ENCODE measurements at regions not wholly inside any gene's neighbourhood (a gene's known extent, or its start where the extent isn't known, plus 50 kb on each side); places are given as distances from the start of the nearest gene placed in this dataset.

DNA sequence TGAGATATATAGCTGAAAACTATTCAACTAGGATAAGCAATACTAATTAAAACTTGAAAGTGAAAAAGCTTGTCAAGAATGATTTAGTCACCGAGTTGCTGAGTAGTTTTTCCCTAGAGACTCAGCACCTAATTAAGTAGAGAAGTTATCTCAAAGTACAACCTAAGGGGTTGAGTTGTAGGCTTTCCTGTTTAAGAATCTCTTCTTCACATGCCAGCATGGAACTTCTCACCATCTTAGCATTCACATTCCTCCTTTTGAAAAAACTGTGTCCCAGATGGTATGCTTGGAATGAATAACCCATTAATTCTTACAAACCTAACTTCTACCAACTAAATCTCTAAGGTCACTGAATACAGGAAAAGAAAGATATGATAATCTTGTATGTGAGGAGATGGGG lies 303.3 kb upstream of the ZC3H12C start:
- no peak overlapping the region for H3K9ac ChIP-seq (ENCODE audit: low read length)
- H2AFZ ChIP-seq (ENCODE audit: low read depth, low read length): no peak overlapping the region
- WGBS: 60% methylated on average over 1 of the region's 1 CpG
- H2BK5ac ChIP-seq (ENCODE audit: low read depth, low read length, poor library complexity, severe bottlenecking): no peak overlapping the region
- H3K27me3 ChIP-seq (ENCODE audit: control insufficient read depth in 1 of 2, insufficient read depth in 1 of 2, low read length in 2 of 2): no peaks in the 10 kb centered on the region
- peak overlapping the region; percentile 55 for H3K27ac ChIP-seq (ENCODE audit: low read length, poor library complexity, severe bottlenecking)
- H2BK15ac ChIP-seq (ENCODE audit: low read depth, poor library complexity, severe bottlenecking): no peak overlapping the region
- H3K4ac ChIP-seq (ENCODE audit: low read depth in 1 of 2, low read length in 2 of 2): no peak overlapping the region
- no peaks in the 10 kb centered on the region for H3K36me3 ChIP-seq (ENCODE audit: control insufficient read depth in 1 of 2, insufficient read depth in 2 of 2, low read depth in 1 of 2, low read length in 2 of 2)
- H3K4me1 ChIP-seq (ENCODE audit: control insufficient read depth, insufficient read depth, low read depth, low read length): no peaks in the 10 kb centered on the region
- no peak overlapping the region for H2BK12ac ChIP-seq (ENCODE audit: low read length in 2 of 2)
- no peak overlapping the region for H4K91ac ChIP-seq (ENCODE audit: low read length)
- no peak overlapping the region for H3K4me3 ChIP-seq (ENCODE audit: insufficient read depth in 1 of 2, low read depth in 1 of 2, low read length in 2 of 2)
- no peak overlapping the region for H2AK5ac ChIP-seq (ENCODE audit: low read length, severe bottlenecking)
- H2BK120ac ChIP-seq (ENCODE audit: low read depth, low read length): no peak overlapping the region
- H3K14ac ChIP-seq (ENCODE audit: low read length in 2 of 2): no peak overlapping the region
- no peak overlapping the region for H4K8ac ChIP-seq (ENCODE audit: low read length)
- H3K18ac ChIP-seq (ENCODE audit: low read depth in 1 of 2, low read length in 2 of 2): no peak overlapping the region
- no peak overlapping the region for H3K4me2 ChIP-seq (ENCODE audit: low read length, poor library complexity, severe bottlenecking)
- no peaks in the 10 kb centered on the region for H3K79me1 ChIP-seq (replicated peaks; ENCODE audit: low read length, poor library complexity, severe bottlenecking)
- no peak overlapping the region for H3K23ac ChIP-seq (ENCODE audit: low read length in 2 of 2)
- no peak for DNase-seq
- H3K9me3 ChIP-seq (ENCODE audit: control insufficient read depth, low read length): no peaks in the 10 kb centered on the region

DNA sequence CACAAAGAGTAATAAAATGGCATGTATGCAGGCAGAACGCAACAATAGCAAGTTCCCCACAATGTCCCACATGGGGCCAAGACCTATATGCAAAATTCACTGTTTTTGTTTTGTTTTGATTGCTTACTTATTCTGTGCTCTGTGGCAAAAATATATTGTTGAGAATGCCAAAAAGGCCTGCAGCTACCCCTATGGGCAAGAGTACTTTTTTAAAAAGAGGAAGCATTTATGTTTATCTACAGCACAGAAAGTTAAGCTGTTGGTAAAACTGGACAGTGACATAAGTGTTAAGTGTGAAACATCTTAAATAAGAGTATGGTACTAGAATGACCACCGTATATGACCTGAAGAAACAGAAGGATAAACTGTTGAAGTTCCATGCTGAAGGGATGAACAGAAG lies 301.9 kb upstream of the ZC3H12C start:
- Histone ChIP-seq H3K4ac (ENCODE audit: low read depth in 1 of 2, low read length in 2 of 2) (no peak overlapping the region), H4K8ac (ENCODE audit: low read length) (no peak overlapping the region), H2AFZ (ENCODE audit: low read depth, low read length) (no peak overlapping the region), H3K27me3 (ENCODE audit: control insufficient read depth in 1 of 2, insufficient read depth in 1 of 2, low read length in 2 of 2) (no peaks in the 10 kb centered on the region), H3K27ac (ENCODE audit: low read length, poor library complexity, severe bottlenecking) (no peak overlapping the region), H2AK5ac (ENCODE audit: low read length, severe bottlenecking) (peak overlapping the region; percentile 91), H2BK120ac (ENCODE audit: low read depth, low read length) (no peak overlapping the region), H3K4me2 (ENCODE audit: low read length, poor library complexity, severe bottlenecking) (no peak overlapping the region), H3K14ac (ENCODE audit: low read length in 2 of 2) (no peak overlapping the region), H4K91ac (ENCODE audit: low read length) (no peak overlapping the region), H2BK15ac (ENCODE audit: low read depth, poor library complexity, severe bottlenecking) (no peak overlapping the region), H3K9me3 (ENCODE audit: control insufficient read depth, low read length) (no peaks in the 10 kb centered on the region), H3K23ac (ENCODE audit: low read length in 2 of 2) (no peak overlapping the region), H3K9ac (ENCODE audit: low read length) (no peak overlapping the region), H3K79me1 (replicated peaks; ENCODE audit: low read length, poor library complexity, severe bottlenecking) (no peaks in the 10 kb centered on the region), H3K4me3 (ENCODE audit: insufficient read depth in 1 of 2, low read depth in 1 of 2, low read length in 2 of 2) (no peak overlapping the region), H3K36me3 (ENCODE audit: control insufficient read depth in 1 of 2, insufficient read depth in 2 of 2, low read depth in 1 of 2, low read length in 2 of 2) (no peaks in the 10 kb centered on the region), H2BK12ac (ENCODE audit: low read length in 2 of 2) (no peak overlapping the region), H3K4me1 (ENCODE audit: control insufficient read depth, insufficient read depth, low read depth, low read length) (no peaks in the 10 kb centered on the region), H2BK5ac (ENCODE audit: low read depth, low read length, poor library complexity, severe bottlenecking) (no peak overlapping the region), H3K18ac (ENCODE audit: low read depth in 1 of 2, low read length in 2 of 2) (no peak overlapping the region)
- DNase-seq: no peak
- 100% methylated on average over 2 of the region's 2 CpGs for WGBS

DNA sequence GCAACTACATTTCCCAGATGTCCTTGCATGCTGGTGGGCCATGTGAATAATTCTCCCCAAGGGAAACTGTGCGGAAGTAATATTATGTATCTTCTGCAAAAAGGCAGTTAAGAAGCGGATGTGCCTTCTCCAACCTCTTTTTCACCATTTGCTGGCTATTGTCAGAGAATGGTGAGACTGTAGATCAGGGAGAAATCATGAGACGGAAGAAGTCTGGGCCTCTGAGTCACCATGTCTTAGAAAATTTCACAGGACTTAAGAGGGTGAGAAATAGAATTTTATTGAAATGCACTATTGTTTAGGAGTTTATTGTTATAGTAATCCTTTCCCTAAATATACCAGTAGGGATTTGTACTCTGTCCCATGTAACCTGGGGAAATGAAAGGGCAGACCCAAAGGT lies 298.7 kb upstream of the ZC3H12C start:
- H4K91ac ChIP-seq (ENCODE audit: low read length): no peak overlapping the region
- H3K4me2 ChIP-seq (ENCODE audit: low read length, poor library complexity, severe bottlenecking): no peak overlapping the region
- H4K8ac ChIP-seq (ENCODE audit: low read length): no peak overlapping the region
- H3K4ac ChIP-seq (ENCODE audit: low read depth in 1 of 2, low read length in 2 of 2): no peak overlapping the region
- H3K4me3 ChIP-seq (ENCODE audit: insufficient read depth in 1 of 2, low read depth in 1 of 2, low read length in 2 of 2): no peak overlapping the region
- WGBS: 80% methylated on average over 1 of the region's 3 CpGs
- H3K27me3 ChIP-seq (ENCODE audit: control insufficient read depth in 1 of 2, insufficient read depth in 1 of 2, low read length in 2 of 2): no peaks in the 10 kb centered on the region
- no peak overlapping the region for H3K23ac ChIP-seq (ENCODE audit: low read length in 2 of 2)
- no peaks in the 10 kb centered on the region for H3K9me3 ChIP-seq (ENCODE audit: control insufficient read depth, low read length)
- peak; percentile 13 for DNase-seq
- H3K79me1 ChIP-seq (replicated peaks; ENCODE audit: low read length, poor library complexity, severe bottlenecking): no peaks in the 10 kb centered on the region
- no peak overlapping the region for H3K14ac ChIP-seq (ENCODE audit: low read length in 2 of 2)
- no peak overlapping the region for H2BK12ac ChIP-seq (ENCODE audit: low read length in 2 of 2)
- peak overlapping the region; percentile 87 for H3K27ac ChIP-seq (ENCODE audit: low read length, poor library complexity, severe bottlenecking)
- H2AFZ ChIP-seq (ENCODE audit: low read depth, low read length): no peak overlapping the region
- H2BK5ac ChIP-seq (ENCODE audit: low read depth, low read length, poor library complexity, severe bottlenecking): no peak overlapping the region
- no peak overlapping the region for H2BK15ac ChIP-seq (ENCODE audit: low read depth, poor library complexity, severe bottlenecking)
- no peak overlapping the region for H3K18ac ChIP-seq (ENCODE audit: low read depth in 1 of 2, low read length in 2 of 2)
- H3K9ac ChIP-seq (ENCODE audit: low read length): no peak overlapping the region
- no peak overlapping the region for H2BK120ac ChIP-seq (ENCODE audit: low read depth, low read length)
- no peaks in the 10 kb centered on the region for H3K36me3 ChIP-seq (ENCODE audit: control insufficient read depth in 1 of 2, insufficient read depth in 2 of 2, low read depth in 1 of 2, low read length in 2 of 2)
- H2AK5ac ChIP-seq (ENCODE audit: low read length, severe bottlenecking): peak overlapping the region; percentile 58
- H3K4me1 ChIP-seq (ENCODE audit: control insufficient read depth, insufficient read depth, low read depth, low read length): no peaks in the 10 kb centered on the region

DNA sequence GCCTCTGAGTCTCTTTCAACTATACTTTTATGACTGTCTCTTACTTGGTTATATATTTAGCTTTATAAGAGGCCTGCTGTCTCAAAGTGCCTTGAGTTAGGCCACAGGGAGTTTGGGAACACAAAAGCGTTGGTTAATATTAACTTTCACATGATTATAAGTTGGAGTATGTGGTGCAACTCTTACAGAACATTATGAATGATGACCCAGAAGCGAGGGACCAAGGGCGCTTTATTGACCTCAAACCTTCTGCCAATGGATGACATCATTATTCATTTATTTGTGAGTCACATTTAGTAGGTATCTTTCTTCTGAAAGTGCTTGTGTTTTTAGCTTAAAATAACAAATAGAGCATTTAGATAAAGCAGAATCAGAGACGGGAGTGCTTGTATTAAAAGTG lies 298.0 kb upstream of the ZC3H12C start:
- Histone ChIP-seq H3K36me3 (ENCODE audit: control insufficient read depth in 1 of 2, insufficient read depth in 2 of 2, low read depth in 1 of 2, low read length in 2 of 2) (no peaks in the 10 kb centered on the region), H2BK120ac (ENCODE audit: low read depth, low read length) (no peak overlapping the region), H3K4me3 (ENCODE audit: insufficient read depth in 1 of 2, low read depth in 1 of 2, low read length in 2 of 2) (no peak overlapping the region), H3K27ac (ENCODE audit: low read length, poor library complexity, severe bottlenecking) (peak overlapping the region; percentile 87), H3K27me3 (ENCODE audit: control insufficient read depth in 1 of 2, insufficient read depth in 1 of 2, low read length in 2 of 2) (no peaks in the 10 kb centered on the region), H3K9me3 (ENCODE audit: control insufficient read depth, low read length) (no peaks in the 10 kb centered on the region), H2BK5ac (ENCODE audit: low read depth, low read length, poor library complexity, severe bottlenecking) (no peak overlapping the region), H4K8ac (ENCODE audit: low read length) (no peak overlapping the region), H3K18ac (ENCODE audit: low read depth in 1 of 2, low read length in 2 of 2) (no peak overlapping the region), H3K4me2 (ENCODE audit: low read length, poor library complexity, severe bottlenecking) (no peak overlapping the region), H4K91ac (ENCODE audit: low read length) (no peak overlapping the region), H2BK12ac (ENCODE audit: low read length in 2 of 2) (no peak overlapping the region), H2BK15ac (ENCODE audit: low read depth, poor library complexity, severe bottlenecking) (no peak overlapping the region), H3K14ac (ENCODE audit: low read length in 2 of 2) (no peak overlapping the region), H2AFZ (ENCODE audit: low read depth, low read length) (no peak overlapping the region), H2AK5ac (ENCODE audit: low read length, severe bottlenecking) (no peak overlapping the region), H3K9ac (ENCODE audit: low read length) (no peak overlapping the region), H3K4me1 (ENCODE audit: control insufficient read depth, insufficient read depth, low read depth, low read length) (no peaks in the 10 kb centered on the region), H3K4ac (ENCODE audit: low read depth in 1 of 2, low read length in 2 of 2) (no peak overlapping the region), H3K79me1 (replicated peaks; ENCODE audit: low read length, poor library complexity, severe bottlenecking) (no peaks in the 10 kb centered on the region), H3K23ac (ENCODE audit: low read length in 2 of 2) (no peak overlapping the region)
- DNase-seq: peak; percentile 24
- WGBS: 52% methylated on average over 3 of the region's 4 CpGs

Measured in mesenchymal stem cell (in vitro differentiated cells and primary cell).